ENCODE measurements at regions not wholly inside any gene's neighbourhood (a gene's known extent, or its start where the extent isn't known, plus 50 kb on each side); places are given as distances from the start of the nearest gene placed in this dataset.

- Histone ChIP-seq H3K79me2 (ENCODE audit: control insufficient read depth, insufficient read depth, low read length) (no peaks in the 10 kb centered on the region), H3K4me1 (ENCODE audit: control insufficient read depth, extremely low read depth, insufficient read depth, low read length) (no peaks in the 10 kb centered on the region), H3K4me2 (ENCODE audit: insufficient read depth, low read length) (no peak overlapping the region), H3K9me1 (replicated peaks; ENCODE audit: control insufficient read depth, extremely low read depth, insufficient read depth, low read length) (no peaks in the 10 kb centered on the region), H3K9me3 (replicated peaks; ENCODE audit: control insufficient read depth, insufficient read depth, low read length) (no peaks in the 10 kb centered on the region), H3K36me3 (ENCODE audit: control insufficient read depth in 2 of 2, extremely low read depth in 1 of 2, insufficient read depth in 2 of 2, low read length in 2 of 2) (no peaks in the 10 kb centered on the region), H3K27me3 (ENCODE audit: control insufficient read depth in 2 of 2, insufficient read depth in 2 of 2, low read length in 2 of 2) (no peaks in the 10 kb centered on the region), H2AFZ (ENCODE audit: low read depth, low read length) (no peak overlapping the region), H3K4me3 (replicated peaks in 1 of 3; ENCODE audit: insufficient read depth in 1 of 3, low read depth in 1 of 3, low read length in 3 of 3) (no peak overlapping the region), H4K20me1 (replicated peaks; ENCODE audit: control insufficient read depth, extremely low read depth, insufficient read depth, low read length) (no peaks in the 10 kb centered on the region), H3K27ac (ENCODE audit: insufficient read depth, low read depth, low read length) (no peak overlapping the region), H3K9ac (replicated peaks; ENCODE audit: extremely low read depth, insufficient read depth, low read length) (no peak overlapping the region)
- DNase-seq (ENCODE audit: low read depth, low spot score) (no peak), FAIRE-seq (no peak)
- dilution Hi-C loops (cut with MboI; ENCODE audit: extremely low pct_ligation_motif_present, low sequenced_read_pairs) (no loop called here), intact Hi-C loops (cut with micrococcal nuclease) (no loop called here)
- no peak for TF ChIP-seq POLR2A (IDR thresholded peaks at IDR 0.05; ENCODE audit: low read depth, low read length)
- no peak for TF ChIP-seq JUN (IDR thresholded peaks at IDR 0.05; ENCODE audit: borderline replicate concordance, insufficient read depth, insufficient read length, low read depth)
- TF ChIP-seq FOS (IDR thresholded peaks at IDR 0.05; ENCODE audit: borderline replicate concordance, insufficient read depth, low read length): no peak
- no peak for TF ChIP-seq EZH2 (IDR thresholded peaks at IDR 0.05; ENCODE audit: borderline replicate concordance, low read depth, low read length, severe bottlenecking)
- TF ChIP-seq GATA2 (IDR thresholded peaks at IDR 0.05; ENCODE audit: insufficient read depth, insufficient read length, low read depth, low read length): no peak
- TF ChIP-seq POLR2AphosphoS5 (IDR thresholded peaks at IDR 0.05; ENCODE audit: insufficient read depth, low read depth, low read length): no peak
- TF ChIP-seq MAX (IDR thresholded peaks at IDR 0.05; ENCODE audit: insufficient read depth, insufficient read length): no peak
- no peak for TF ChIP-seq MYC (IDR thresholded peaks at IDR 0.05; ENCODE audit: low read depth, low read length)
- no peak for TF ChIP-seq CTCF (IDR thresholded peaks at IDR 0.05; ENCODE audit: extremely low read depth in 1 of 2, insufficient read depth in 1 of 2, low read depth in 1 of 2, low read length in 2 of 2)
- ChIA-PET POLR2A (no interaction called here), CTCF (no interaction called here)
- no TSS peak for BruUV-seq (replicated peaks)
Observed at GRCh38 chr3:90128391-90128790, 1021.0 kb downstream of the EPHA3 start.

Data from endothelial cell of umbilical vein (primary cell).